Aorta (tissue), 5 donors: ENCODE measurements at regions not wholly inside any gene's neighbourhood (a gene's known extent, or its start where the extent isn't known, plus 50 kb on each side); places are given as distances from the start of the nearest gene placed in this dataset.
"Not testable (repeated sequence)": the region's sequence is repeated elsewhere in the genome, so short reads cannot be mapped to it uniquely, and the experiment has no call there.

Experiments used
- ATAC-seq: fragments of 200-7000 bp; cut with Tn5 transposase; one replicate; pipeline ENCODE4 v1.9.1; 2022; ENCODE audit warnings: moderate library complexity; ENCODE audit not compliant: low FRiP score
- DNase-seq, 2 donors: peaks; one replicate each; pipeline ENCODE4 v3.0.0-alpha.2; 2020
- H3K27ac ChIP-seq, 2 donors: one replicate each; pipeline ENCODE4 v1.5.1; 2013; ENCODE audit warnings: low read length in 2 of 2, mild to moderate bottlenecking in 2 of 2, moderate library complexity in 2 of 2, control low read depth in 1 of 2, inconsistent platforms in 1 of 2, low read depth in 1 of 2
- H3K27me3 ChIP-seq, 2 donors: one replicate each; pipeline ENCODE4 v1.6.1; 2013; ENCODE audit warnings: control low read depth in 1 of 2, low read length in 1 of 2, mild to moderate bottlenecking in 1 of 2, moderate library complexity in 1 of 2; ENCODE audit not compliant: insufficient read depth in 2 of 2, control insufficient read depth in 1 of 2
- H3K36me3 ChIP-seq, 2 donors: one replicate each; pipeline ENCODE4 v1.6.1; 2013; ENCODE audit warnings: control low read depth in 1 of 2, low read length in 1 of 2, mild to moderate bottlenecking in 1 of 2; ENCODE audit not compliant: insufficient read depth in 2 of 2, control insufficient read depth in 1 of 2
- H3K4me1 ChIP-seq, 2 donors: one replicate each; pipeline ENCODE4 v1.6.1; 2013; ENCODE audit warnings: low read length in 2 of 2, control low read depth in 1 of 2, mild to moderate bottlenecking in 1 of 2, moderate library complexity in 1 of 2; ENCODE audit not compliant: insufficient read depth in 2 of 2, control insufficient read depth in 1 of 2
- H3K4me3 ChIP-seq, 2 donors: one replicate each; pipeline ENCODE4 v1.5.1; 2013; ENCODE audit warnings: low read length in 2 of 2, control low read depth in 1 of 2, mild to moderate bottlenecking in 1 of 2
- H3K9me3 ChIP-seq: one replicate; pipeline ENCODE4 v1.6.1; 2013; ENCODE audit warnings: mild to moderate bottlenecking, low read length; ENCODE audit not compliant: control insufficient read depth
- WGBS, 2 donors: extraction: QIAGEN DNeasy Blood & Tissue Kit; methylation state at CpG; one replicate each; pipeline ENCODE4 v1.1.7; 2013; 5-methylcytosine and 5-hydroxymethylcytosine counted together
- intact Hi-C, 2 donors: fragments of 100-400 bp; cut with DNase I; formaldehyde crosslinking; loops; one replicate each; pipeline versions ENCODE4 v1.14.2 to v1.15.0; 2022
- donor health status: healthy with polysubstance abuse.
- donor health status: Bipolar disorder and iron deficiency.
- donor health status: DM: no; HTN: no; CAD: no.
- donor health status: DM: no; HTN: no; CAD: no.
- donor health status: DM: yes; HTN: yes; CAD: no.

DNA sequence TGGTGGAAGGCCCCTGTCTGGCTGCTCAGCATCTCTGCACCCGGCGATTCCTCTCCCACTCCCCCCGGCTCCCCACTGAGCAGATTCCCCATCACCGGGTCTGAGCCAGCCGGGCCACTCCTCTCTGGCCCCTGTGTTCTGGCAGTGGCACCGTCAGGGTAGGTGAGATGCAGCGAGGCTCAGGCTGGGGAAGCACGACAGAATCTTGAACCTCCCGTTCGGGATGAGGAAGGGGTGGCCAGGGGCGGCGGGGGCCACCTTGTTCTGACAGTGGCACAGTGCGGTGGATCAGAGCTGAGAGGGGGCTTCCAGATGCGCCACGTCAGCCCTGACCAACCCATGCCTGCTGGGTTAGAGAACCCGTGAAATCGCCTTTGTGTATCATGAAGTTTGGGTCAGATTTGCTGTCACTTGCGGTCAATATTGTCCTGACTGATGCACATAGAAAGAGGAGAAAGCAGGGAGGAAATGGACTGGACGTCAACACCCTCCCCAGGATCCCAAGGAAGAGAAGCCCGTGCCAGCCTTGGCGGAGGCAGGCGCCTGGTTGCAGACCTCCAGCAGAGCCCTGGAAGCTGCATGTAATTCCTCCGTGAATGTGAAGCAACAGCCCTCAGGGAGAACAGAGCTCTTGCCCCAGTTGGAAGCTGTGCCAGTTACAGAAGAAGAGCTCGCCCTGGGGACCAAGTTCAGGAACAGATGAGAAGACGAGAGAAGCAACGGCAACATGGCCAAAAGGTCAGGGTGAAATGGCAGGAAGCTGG is 137.1 kb upstream of the SFSWAP start:
- H3K4me3 ChIP-seq: no peak overlapping the region
- no peaks in the 10 kb centered on the region for H3K27me3 ChIP-seq
- no peaks in the 10 kb centered on the region for H3K36me3 ChIP-seq
- no peak overlapping the region for H3K27ac ChIP-seq
- DNase-seq (peak in 1 of 2 donors; percentile 52), ATAC-seq (no peak)
- intact Hi-C loops: no loop called here
- H3K9me3 ChIP-seq: no peaks in the 10 kb centered on the region
- 60 to 61% methylated on average over 26 of the region's 26 CpGs for WGBS, 2 donors
- no peaks in the 10 kb centered on the region for H3K4me1 ChIP-seq

DNA sequence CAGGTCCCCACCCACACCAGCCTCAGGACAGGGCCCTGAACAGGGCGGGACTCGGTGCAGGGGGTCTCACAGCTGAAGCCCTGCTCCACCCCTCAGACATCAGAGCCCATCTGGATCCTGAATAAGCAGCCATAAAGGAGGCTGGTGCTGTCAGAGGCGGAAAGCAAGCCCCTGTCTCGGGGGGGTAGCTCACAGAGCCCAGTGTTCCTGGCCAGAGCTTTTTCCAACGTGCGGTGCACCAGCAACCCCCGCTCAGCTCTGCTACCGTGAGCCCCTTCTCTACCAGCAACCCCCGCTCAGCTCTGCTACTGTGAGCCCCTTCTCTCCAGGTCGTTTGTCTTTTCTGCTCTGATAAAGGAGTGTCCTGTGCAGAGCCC is 136.5 kb upstream of the SFSWAP start:
- intact Hi-C loops: no loop called here
- Histone ChIP-seq H3K27me3 (no peaks in the 10 kb centered on the region), H3K4me1 (no peaks in the 10 kb centered on the region), H3K36me3 (no peaks in the 10 kb centered on the region), H3K27ac (no peak overlapping the region), H3K9me3 (no peaks in the 10 kb centered on the region), H3K4me3 (no peak overlapping the region)
- DNase-seq (peak in 1 of 2 donors; percentile 33), ATAC-seq (no peak)
- 14 to 21% methylated on average over 10 of the region's 10 CpGs for WGBS, 2 donors

DNA sequence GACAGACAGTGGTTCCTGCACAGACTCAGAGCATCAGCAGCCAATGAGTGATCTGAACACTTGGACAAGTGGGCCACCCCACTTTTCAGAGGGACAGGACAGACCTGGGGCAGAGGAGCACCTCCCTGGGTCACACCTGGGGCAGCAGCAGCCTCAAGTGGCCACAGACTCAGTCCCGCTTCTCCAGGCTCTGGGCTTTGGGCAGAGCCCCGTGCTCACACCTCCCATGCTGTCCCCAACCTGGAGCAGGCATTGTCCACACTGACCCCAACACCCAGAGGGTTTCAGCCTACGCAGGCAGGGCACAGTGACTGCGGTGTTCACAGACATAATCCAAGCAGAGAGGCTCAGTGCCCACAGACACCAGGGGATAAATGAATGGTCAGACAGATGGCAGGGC is 135.5 kb upstream of the SFSWAP start:
- Histone ChIP-seq H3K27ac (no peak overlapping the region), H3K4me1 (no peaks in the 10 kb centered on the region), H3K4me3 (no peak overlapping the region), H3K27me3 (no peaks in the 10 kb centered on the region), H3K9me3 (no peaks in the 10 kb centered on the region), H3K36me3 (no peaks in the 10 kb centered on the region)
- DNase-seq (peak in 1 of 2 donors; percentile 64), ATAC-seq (no peak)
- 76 to 79% methylated on average over 4 of the region's 4 CpGs for WGBS, 2 donors
- intact Hi-C loops: no loop called here

DNA sequence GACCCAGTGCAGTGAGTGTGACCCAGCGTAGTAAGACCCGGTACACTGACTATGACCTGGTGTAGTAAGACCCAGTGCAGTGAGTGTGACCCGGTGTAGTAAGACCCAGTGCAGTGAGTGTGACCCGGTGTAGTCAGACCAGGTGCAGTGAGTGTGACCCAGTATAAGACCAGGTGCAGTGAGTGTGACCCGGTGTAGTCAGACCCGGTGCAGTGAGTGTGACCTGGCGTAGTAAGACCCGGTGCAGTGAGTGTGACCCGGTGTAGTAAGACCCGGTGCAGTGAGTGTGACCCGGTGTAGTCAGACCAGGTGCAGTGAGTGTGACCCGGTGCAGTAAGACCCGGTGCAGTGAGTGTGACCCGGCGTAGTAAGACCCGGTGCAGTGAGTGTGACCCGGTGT is 134.2 kb upstream of the SFSWAP start:
- WGBS, 2 donors: 83 to 97% methylated on average over 11 to 13 of the region's 17 CpGs
- intact Hi-C loops, H3K36me3 ChIP-seq, H3K4me1 ChIP-seq, H3K9me3 ChIP-seq, H3K27ac ChIP-seq, ATAC-seq, H3K4me3 ChIP-seq, H3K27me3 ChIP-seq: not testable (repeated sequence)
- peak in 1 of 2 donors; percentile 88 for DNase-seq

DNA sequence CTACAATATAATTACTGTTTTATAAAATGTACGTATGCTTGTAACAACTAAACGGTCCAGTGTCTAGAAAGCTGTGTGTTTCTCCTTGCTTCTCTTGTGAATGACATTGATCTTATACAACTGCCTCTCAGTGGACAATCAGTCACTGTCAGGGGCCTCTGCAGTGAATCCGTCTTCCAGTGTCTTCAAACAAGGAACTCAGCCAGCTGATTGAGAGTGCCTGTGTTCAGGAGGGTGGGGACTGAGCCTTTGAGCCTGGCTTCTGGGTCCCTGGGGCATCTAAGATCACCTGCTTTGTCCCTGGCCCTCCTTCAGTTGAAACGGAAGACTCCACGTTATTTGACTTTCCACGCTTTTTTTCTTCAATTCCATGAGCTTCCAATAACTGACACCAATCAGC is 133.1 kb upstream of the SFSWAP start:
- H3K4me1 ChIP-seq: no peaks in the 10 kb centered on the region
- no peak overlapping the region for H3K4me3 ChIP-seq
- H3K9me3 ChIP-seq: no peaks in the 10 kb centered on the region
- intact Hi-C loops: no loop called here
- H3K27ac ChIP-seq: no peak overlapping the region
- H3K36me3 ChIP-seq: no peaks in the 10 kb centered on the region
- WGBS, 2 donors: 60 to 70% methylated on average over 6 of the region's 6 CpGs
- H3K27me3 ChIP-seq: no peaks in the 10 kb centered on the region
- ATAC-seq (no peak), DNase-seq (no peak)

DNA sequence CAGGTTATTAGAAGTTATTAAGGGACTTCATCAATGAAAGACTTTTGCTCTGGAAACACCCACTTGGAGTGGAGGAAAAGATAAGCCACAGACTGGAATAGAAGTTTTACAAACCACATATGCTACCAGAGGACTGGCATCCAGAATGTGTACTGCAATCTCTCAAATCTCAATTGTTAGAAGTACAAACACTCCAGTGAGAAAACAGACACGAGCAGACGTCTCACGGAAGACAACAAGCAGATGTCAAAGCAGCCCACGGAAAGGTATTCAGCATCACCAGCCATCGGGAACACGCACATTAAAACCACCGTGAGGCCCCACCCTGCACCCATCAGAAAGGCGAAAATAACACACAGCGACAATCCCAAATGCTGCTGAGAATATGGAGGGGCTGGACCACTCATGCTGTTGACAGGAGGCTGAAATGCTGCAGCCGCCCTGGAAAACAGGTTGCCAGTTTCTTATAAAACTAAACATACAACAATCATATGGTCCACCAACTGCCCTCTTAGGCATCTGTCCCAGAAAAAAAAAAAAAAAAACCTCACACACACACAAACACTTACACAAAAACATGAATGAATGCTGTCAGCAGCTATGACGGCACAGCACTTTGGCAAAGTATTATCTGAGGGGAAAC is 131.9 kb upstream of the SFSWAP start:
- no peak overlapping the region for H3K27ac ChIP-seq
- H3K36me3 ChIP-seq: no peaks in the 10 kb centered on the region
- DNase-seq: no peak
- no peaks in the 10 kb centered on the region for H3K9me3 ChIP-seq
- no peak for ATAC-seq
- intact Hi-C loops: no loop called here
- no peaks in the 10 kb centered on the region for H3K4me1 ChIP-seq
- H3K27me3 ChIP-seq: no peaks in the 10 kb centered on the region
- no peak overlapping the region for H3K4me3 ChIP-seq
- 53 to 60% methylated on average over 11 of the region's 11 CpGs for WGBS, 2 donors

DNA sequence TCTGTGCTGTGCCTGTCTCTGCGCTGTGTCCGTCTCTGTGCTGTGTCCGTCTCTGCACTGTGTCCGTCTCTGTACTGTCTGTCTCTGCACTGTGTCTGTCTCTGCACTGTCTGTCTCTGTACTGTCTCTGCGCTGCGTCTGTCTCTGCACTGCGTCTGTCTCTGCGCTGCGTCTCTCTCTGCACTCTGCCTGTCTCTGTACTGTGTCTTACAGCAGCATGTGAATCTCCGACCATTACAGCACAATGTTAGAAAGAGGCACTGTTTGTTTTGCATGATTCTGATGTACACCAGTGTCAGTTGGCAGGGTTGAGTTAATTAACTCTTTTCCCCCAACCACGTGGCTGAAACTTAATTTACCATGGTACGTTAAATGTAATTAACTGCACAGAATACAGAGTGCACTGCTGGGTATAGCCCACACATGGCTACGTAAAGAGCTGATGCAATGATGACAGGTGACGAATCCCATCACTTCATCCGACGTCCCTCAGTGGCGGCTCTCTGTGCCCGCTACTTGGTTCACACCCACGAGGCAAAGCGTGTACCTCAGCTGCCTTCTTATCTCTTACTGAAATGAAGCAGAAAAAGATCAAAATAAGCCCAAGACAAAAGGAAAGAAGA is 127.7 kb upstream of the SFSWAP start:
- DNase-seq (no peak), ATAC-seq (no peak)
- no peaks in the 10 kb centered on the region for H3K36me3 ChIP-seq
- intact Hi-C loops: no loop called here
- H3K9me3 ChIP-seq: peaks cover 3% of the 10 kb centered on the region
- no peaks in the 10 kb centered on the region for H3K4me1 ChIP-seq
- no peaks in the 10 kb centered on the region for H3K27me3 ChIP-seq
- H3K27ac ChIP-seq: no peak overlapping the region
- 62 to 65% methylated on average over 20 of the region's 20 CpGs for WGBS, 2 donors
- no peak overlapping the region for H3K4me3 ChIP-seq

DNA sequence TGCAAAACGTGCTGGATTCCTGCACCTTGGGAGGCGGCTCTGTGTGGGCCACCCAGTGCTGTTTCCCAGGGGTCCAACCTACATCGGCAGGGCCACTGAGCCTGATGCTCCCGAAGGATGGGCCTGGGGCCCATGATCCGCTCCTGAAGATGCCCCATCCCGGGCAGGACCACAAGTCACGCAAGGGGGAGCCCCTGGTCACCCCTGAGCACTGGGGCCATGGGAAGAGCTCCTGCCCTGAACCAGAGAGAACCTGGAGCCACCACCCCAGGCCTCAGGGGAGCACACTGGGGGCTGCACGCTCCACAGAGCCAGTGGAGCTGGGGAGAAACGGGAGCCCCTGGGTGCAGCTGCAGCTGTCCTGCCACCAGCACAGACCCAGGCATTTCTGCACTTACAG is 124.6 kb upstream of the SFSWAP start:
- H3K9me3 ChIP-seq: peaks cover 3% of the 10 kb centered on the region
- no peaks in the 10 kb centered on the region for H3K36me3 ChIP-seq
- no peak for ATAC-seq
- no peak overlapping the region for H3K27ac ChIP-seq
- H3K4me3 ChIP-seq: no peak overlapping the region
- no peaks in the 10 kb centered on the region for H3K27me3 ChIP-seq
- intact Hi-C loops: no loop called here
- DNase-seq: peak in 1 of 2 donors; percentile 70
- H3K4me1 ChIP-seq: no peaks in the 10 kb centered on the region
- WGBS, 2 donors: 84 to 86% methylated on average over 9 of the region's 9 CpGs

DNA sequence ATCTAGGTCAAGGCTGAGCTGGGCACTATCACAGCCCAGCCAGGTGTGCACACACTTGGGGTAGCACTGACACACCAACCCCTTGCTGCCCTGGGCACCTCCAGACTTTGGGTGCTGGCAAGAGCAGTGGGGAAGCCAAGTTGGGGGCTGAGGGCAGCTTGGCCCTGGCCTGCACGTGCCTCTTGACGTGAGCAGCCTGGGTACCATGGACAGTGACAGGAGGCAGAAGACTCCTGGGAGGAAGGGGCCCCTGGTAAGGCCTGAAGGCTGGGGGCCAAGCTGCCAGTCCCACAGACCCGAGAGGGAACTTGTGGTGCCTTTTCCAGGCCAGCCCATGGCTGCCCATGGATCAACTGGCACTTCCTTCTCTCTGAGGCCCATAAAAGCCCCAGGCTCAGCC is 124.1 kb upstream of the SFSWAP start:
- no peak for ATAC-seq
- intact Hi-C loops: no loop called here
- WGBS, 2 donors: 68 to 71% methylated on average over 3 of the region's 3 CpGs
- no peaks in the 10 kb centered on the region for H3K4me1 ChIP-seq
- H3K36me3 ChIP-seq: no peaks in the 10 kb centered on the region
- H3K9me3 ChIP-seq: peaks cover 3% of the 10 kb centered on the region
- H3K4me3 ChIP-seq: no peak overlapping the region
- DNase-seq: no peak
- H3K27ac ChIP-seq: no peak overlapping the region
- no peaks in the 10 kb centered on the region for H3K27me3 ChIP-seq
